IPS-15b (cell line): ENCODE measurements at regions not wholly inside any gene's neighbourhood (a gene's known extent, or its start where the extent isn't known, plus 50 kb on each side); places are given as distances from the start of the nearest gene placed in this dataset.

Experiments used
- H3K27me3 ChIP-seq: one replicate; pipeline ENCODE4 v1.6.1; 2013; ENCODE audit warnings: low read length; ENCODE audit not compliant: control insufficient read depth, insufficient read depth
- H3K36me3 ChIP-seq: one replicate; pipeline ENCODE4 v1.6.1; 2013; ENCODE audit warnings: low read length; ENCODE audit not compliant: control insufficient read depth, insufficient read depth
- H3K4me1 ChIP-seq: one replicate; pipeline ENCODE4 v1.6.1; 2013; ENCODE audit warnings: mild to moderate bottlenecking, low read length; ENCODE audit not compliant: control insufficient read depth, insufficient read depth
- H3K4me3 ChIP-seq: one replicate; pipeline ENCODE4 v1.5.1; 2013; ENCODE audit warnings: low read depth, low read length
- H3K9ac ChIP-seq: one replicate; pipeline ENCODE4 v1.6.1; 2013; ENCODE audit warnings: low read depth, mild to moderate bottlenecking, low read length
- H3K9me3 ChIP-seq: one replicate; pipeline ENCODE4 v1.6.1; 2013; ENCODE audit warnings: mild to moderate bottlenecking, low read length; ENCODE audit not compliant: control insufficient read depth, insufficient read depth

- no peaks in the 10 kb centered on the region for H3K9me3 ChIP-seq
- no peaks in the 10 kb centered on the region for H3K36me3 ChIP-seq
- H3K4me1 ChIP-seq: peaks cover 8% of the 10 kb centered on the region
- peak overlapping the region; percentile 31 for H3K4me3 ChIP-seq
- H3K27me3 ChIP-seq: no peaks in the 10 kb centered on the region
- no peak overlapping the region for H3K9ac ChIP-seq
Observed at GRCh38 chr15:88403351-88403791, 63.8 kb downstream of the MRPL46 start.

- H3K27me3 ChIP-seq: no peaks in the 10 kb centered on the region
- H3K4me1 ChIP-seq: peaks cover 8% of the 10 kb centered on the region
- H3K9ac ChIP-seq: no peak overlapping the region
- no peak overlapping the region for H3K4me3 ChIP-seq
- no peaks in the 10 kb centered on the region for H3K36me3 ChIP-seq
- no peaks in the 10 kb centered on the region for H3K9me3 ChIP-seq
Observed at GRCh38 chr15:88401996-88402656, 65.1 kb downstream of the MRPL46 start.

- H3K4me3 ChIP-seq: no peak overlapping the region
- no peak overlapping the region for H3K9ac ChIP-seq
Observed at GRCh38 chr15:88401251-88401995, 65.8 kb downstream of the MRPL46 start.

GRCh38 chr15:88400591-88401250, 66.5 kb downstream of the MRPL46 start:
- no peak overlapping the region for H3K9ac ChIP-seq
- no peaks in the 10 kb centered on the region for H3K9me3 ChIP-seq
- peaks cover 11% of the 10 kb centered on the region for H3K4me1 ChIP-seq
- no peak overlapping the region for H3K4me3 ChIP-seq
- no peaks in the 10 kb centered on the region for H3K27me3 ChIP-seq
- no peaks in the 10 kb centered on the region for H3K36me3 ChIP-seq

More at GRCh38 chr15:88401251-88401995, 65.8 kb downstream of the MRPL46 start:
- peaks cover 8% of the 10 kb centered on the region for H3K4me1 ChIP-seq
- no peaks in the 10 kb centered on the region for H3K9me3 ChIP-seq
- H3K27me3 ChIP-seq: no peaks in the 10 kb centered on the region
- H3K36me3 ChIP-seq: no peaks in the 10 kb centered on the region

DNA sequence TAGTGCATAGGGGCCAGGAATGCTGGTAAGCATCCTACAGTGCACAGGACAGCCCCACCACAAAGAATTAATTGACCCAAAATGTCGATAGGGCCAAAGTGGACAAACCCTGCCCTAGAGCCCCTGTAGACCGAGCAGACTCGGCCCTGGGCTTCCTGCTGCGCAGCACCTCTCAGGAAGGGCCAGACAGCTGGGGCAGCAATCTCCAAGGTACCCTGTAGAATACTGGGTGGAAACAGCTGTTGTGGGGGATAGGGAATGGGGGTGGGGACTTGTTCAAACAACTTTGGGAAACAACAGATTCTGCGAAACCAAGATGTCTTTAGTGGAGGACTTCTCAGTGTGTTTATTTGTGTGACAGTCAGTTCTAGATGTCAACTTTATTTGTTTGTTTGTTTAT, 67.1 kb downstream of the MRPL46 start:
- Histone ChIP-seq H3K9ac (no peak overlapping the region), H3K4me3 (no peak overlapping the region), H3K27me3 (no peaks in the 10 kb centered on the region), H3K4me1 (peaks cover 11% of the 10 kb centered on the region), H3K36me3 (no peaks in the 10 kb centered on the region), H3K9me3 (no peaks in the 10 kb centered on the region)

DNA sequence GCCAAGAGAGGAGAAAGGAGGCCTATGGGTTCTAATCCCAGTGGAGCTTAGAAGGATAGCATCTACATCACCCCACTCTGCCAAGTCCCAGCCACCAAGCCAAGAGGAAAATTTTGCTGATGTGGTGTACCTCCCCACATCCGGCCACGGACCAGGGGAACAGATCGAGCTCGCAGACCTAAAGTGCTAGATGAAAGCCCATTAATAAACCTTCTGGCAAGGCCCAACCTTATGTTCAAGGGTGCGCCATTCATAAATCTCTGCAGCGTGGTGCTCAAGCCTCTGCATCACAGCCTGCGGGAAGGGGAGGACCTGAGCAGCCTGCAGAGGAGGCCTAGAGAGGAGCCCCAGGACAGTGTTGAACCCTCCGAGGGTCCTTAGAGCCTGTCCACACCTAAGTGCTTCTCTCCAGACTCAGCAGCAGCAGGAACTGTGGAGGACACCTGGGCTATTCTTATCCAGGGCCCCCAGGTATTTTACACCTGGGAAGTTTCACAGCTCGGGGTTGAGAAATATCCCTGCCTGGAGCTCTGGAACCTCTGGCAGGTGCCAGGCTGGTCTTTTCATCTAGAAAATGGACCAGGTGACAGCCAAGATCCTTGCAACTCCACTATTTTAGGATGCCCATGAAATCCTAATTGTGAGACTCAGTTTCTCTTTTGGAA, 68.0 kb downstream of the MRPL46 start:
- Histone ChIP-seq H3K9ac (no peak overlapping the region), H3K9me3 (no peaks in the 10 kb centered on the region), H3K4me3 (no peak overlapping the region), H3K27me3 (no peaks in the 10 kb centered on the region), H3K4me1 (peaks cover 11% of the 10 kb centered on the region), H3K36me3 (no peaks in the 10 kb centered on the region)

GRCh38 chr15:88398011-88398410, 69.2 kb downstream of the MRPL46 start:
- no peak overlapping the region for H3K4me3 ChIP-seq
- peaks cover 3% of the 10 kb centered on the region for H3K4me1 ChIP-seq
- no peaks in the 10 kb centered on the region for H3K9me3 ChIP-seq
- no peak overlapping the region for H3K9ac ChIP-seq
- H3K27me3 ChIP-seq: no peaks in the 10 kb centered on the region
- no peaks in the 10 kb centered on the region for H3K36me3 ChIP-seq

GRCh38 chr15:88397506-88397905, 69.7 kb downstream of the MRPL46 start:
- H3K4me1 ChIP-seq: peaks cover 3% of the 10 kb centered on the region
- no peak overlapping the region for H3K9ac ChIP-seq
- no peaks in the 10 kb centered on the region for H3K36me3 ChIP-seq
- H3K27me3 ChIP-seq: no peaks in the 10 kb centered on the region
- no peak overlapping the region for H3K4me3 ChIP-seq
- no peaks in the 10 kb centered on the region for H3K9me3 ChIP-seq

GRCh38 chr15:88395872-88396781, 71.1 kb downstream of the MRPL46 start:
- Histone ChIP-seq H3K4me3 (no peak overlapping the region), H3K27me3 (no peaks in the 10 kb centered on the region), H3K9ac (no peak overlapping the region), H3K36me3 (no peaks in the 10 kb centered on the region), H3K4me1 (peaks cover 3% of the 10 kb centered on the region), H3K9me3 (no peaks in the 10 kb centered on the region)

GRCh38 chr15:88395241-88395640, 71.9 kb downstream of the MRPL46 start:
- Histone ChIP-seq H3K36me3 (no peaks in the 10 kb centered on the region), H3K9ac (no peak overlapping the region), H3K27me3 (no peaks in the 10 kb centered on the region), H3K9me3 (no peaks in the 10 kb centered on the region), H3K4me1 (peaks cover 3% of the 10 kb centered on the region), H3K4me3 (no peak overlapping the region)
